PC-3 (cell line): ENCODE measurements at regions not wholly inside any gene's neighbourhood (a gene's known extent, or its start where the extent isn't known, plus 50 kb on each side); places are given as distances from the start of the nearest gene placed in this dataset.
A peak's percentile ranks its signal among the peaks of the same experiment; 100 is the strongest.

Experiments
- ATAC-seq: fragments of 200-7000 bp; cut with Tn5 transposase; 2 replicates; pipeline ENCODE4 v1.9.1; 2020; ENCODE audit warnings: mild to moderate bottlenecking, moderate library complexity
- BruUV-seq: library from RNA; stranded (reverse); fragments of 400-500 nt; replicated peaks from 2 replicates; lab custom pipeline; 2021; lab: Mats Ljungman, UMichigan
- CTCF ChIA-PET: fragments of 300-600 bp; sonication (Branson Sonifier 250); formaldehyde crosslinking; loops from one replicate; lab custom pipeline; 2022; ENCODE audit warnings: antibody characterized with exemption; lab: Charles Lee
- POLR2A ChIA-PET: fragments of 300-600 bp; sonication (Branson Sonifier 250); formaldehyde crosslinking; loops from one replicate; lab custom pipeline; 2022; ENCODE audit warnings: antibody characterized with exemption; ENCODE audit not compliant: unreplicated experiment; lab: Charles Lee
- DNase-seq: peaks from one replicate; pipeline ENCODE4 v3.0.0-alpha.2; 2015
- H2AFZ ChIP-seq: fragments of 300-600 bp; sonication (generic); 2 replicates; pipeline ENCODE4 v1.6.0; 2016; ENCODE audit warnings: antibody characterized with exemption, low read length
- H3F3A ChIP-seq: fragments of 300-600 bp; sonication (generic); one replicate; pipeline ENCODE4 v1.6.0; 2017; ENCODE audit warnings: antibody characterized with exemption, low read length, control low read depth, mild to moderate bottlenecking; ENCODE audit not compliant: unreplicated experiment
- H3K27ac ChIP-seq: fragments of 300-600 bp; sonication (generic); 2 replicates; pipeline ENCODE4 v1.5.1; 2016; ENCODE audit warnings: mild to moderate bottlenecking, low read length
- H3K27me3 ChIP-seq: fragments of 300-600 bp; sonication (generic); 2 replicates; pipeline ENCODE4 v1.6.1; 2016; ENCODE audit warnings: low read length, mixed read lengths
- H3K36me3 ChIP-seq: fragments of 300-600 bp; sonication (generic); 2 replicates; pipeline ENCODE4 v1.6.1; 2016; ENCODE audit warnings: low read depth, mixed run types, low read length, mixed read lengths
- H3K4me1 ChIP-seq: fragments of 300-600 bp; sonication (generic); 2 replicates; pipeline ENCODE4 v1.5.1; 2016; ENCODE audit warnings: low read length; ENCODE audit not compliant: insufficient read depth
- H3K4me2 ChIP-seq: fragments of 300-600 bp; sonication (generic); 2 replicates; pipeline ENCODE4 v1.6.0; 2016; ENCODE audit warnings: low read length
- H3K4me3 ChIP-seq: fragments of 300-600 bp; sonication (generic); 2 replicates; pipeline ENCODE4 v1.5.1; 2016; ENCODE audit warnings: mild to moderate bottlenecking, low read length, mixed read lengths
- H3K79me2 ChIP-seq: fragments of 300-600 bp; sonication (generic); 2 replicates; pipeline ENCODE4 v1.6.1; 2017; ENCODE audit warnings: low read length, mixed read lengths
- H3K9ac ChIP-seq: fragments of 300-600 bp; sonication (generic); 2 replicates; pipeline ENCODE4 v1.6.0; 2016; ENCODE audit warnings: mild to moderate bottlenecking, low read length
- H3K9me2 ChIP-seq: fragments of 300-600 bp; sonication (generic); replicated peaks from 2 replicates; pipeline ENCODE4 v1.6.1; 2016; ENCODE audit warnings: mixed run types, low read length, mixed read lengths
- H3K9me3 ChIP-seq: fragments of 300-600 bp; sonication (generic); 2 replicates; pipeline ENCODE4 v1.6.1; 2016; ENCODE audit warnings: low read length, mixed read lengths
- H4K20me1 ChIP-seq: fragments of 300-600 bp; sonication (generic); 2 replicates; pipeline ENCODE4 v1.6.1; 2016; ENCODE audit warnings: low read length, mixed read lengths
- EZH2 ChIP-seq: fragments of 300-600 bp; sonication (generic); IDR thresholded peaks from one replicate; pipeline ENCODE4 v1.6.1; 2017; ENCODE audit warnings: antibody characterized with exemption, mild to moderate bottlenecking, low read length; ENCODE audit not compliant: unreplicated experiment
- EZH2phosphoT487 ChIP-seq: fragments of 300-600 bp; sonication (generic); IDR thresholded peaks from 2 replicates; pipeline ENCODE4 v1.6.1; 2018; ENCODE audit warnings: mild to moderate bottlenecking, antibody characterized with exemption, low read length, borderline replicate concordance
- intact Hi-C: fragments of 100-400 bp; cut with micrococcal nuclease; formaldehyde crosslinking; loops from 2 replicates; pipeline ENCODE4 v1.9.0; 2023
- TF ChIP-seq, protein P1 (sequence below): fragments of 300-600 bp; sonication (generic); conservative IDR thresholded peaks from 2 replicates; pipeline ENCODE4 v1.5.1; 2017; ENCODE audit warnings: antibody characterized with exemption, low read depth, mild to moderate bottlenecking, low read length

DNA sequence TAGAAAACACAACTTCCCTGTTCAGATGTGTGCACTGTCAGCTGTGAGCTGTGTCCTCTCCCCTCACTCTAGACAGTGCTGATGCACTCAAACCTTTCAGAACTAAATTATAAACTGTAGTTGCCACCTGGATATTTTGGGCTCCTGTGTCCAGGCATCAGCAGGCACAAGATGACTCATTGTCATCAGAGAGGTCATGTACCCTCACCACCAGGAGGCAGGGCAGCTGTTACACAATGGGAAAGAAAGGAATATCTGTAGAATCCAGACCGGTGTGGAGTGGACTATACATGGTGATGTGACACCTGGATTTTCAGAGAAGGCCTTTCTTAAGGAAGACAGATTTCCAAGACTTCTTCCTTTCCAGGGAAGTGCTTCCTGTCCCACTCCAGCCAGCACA is 854.4 kb upstream of the AGA start:
- no peaks in the 10 kb centered on the region for H3K27me3 ChIP-seq
- no peaks in the 10 kb centered on the region for H3K9me2 ChIP-seq
- H3K4me2 ChIP-seq: no peak overlapping the region
- intact Hi-C loops: no loop called here
- no peaks in the 10 kb centered on the region for H3F3A ChIP-seq
- no peak overlapping the region for H3K27ac ChIP-seq
- H3K9ac ChIP-seq: no peak overlapping the region
- H3K9me3 ChIP-seq: no peaks in the 10 kb centered on the region
- DNase-seq (peak; percentile 2), ATAC-seq (no peak)
- no peaks in the 10 kb centered on the region for H4K20me1 ChIP-seq
- TF ChIP-seq, protein P1, sequence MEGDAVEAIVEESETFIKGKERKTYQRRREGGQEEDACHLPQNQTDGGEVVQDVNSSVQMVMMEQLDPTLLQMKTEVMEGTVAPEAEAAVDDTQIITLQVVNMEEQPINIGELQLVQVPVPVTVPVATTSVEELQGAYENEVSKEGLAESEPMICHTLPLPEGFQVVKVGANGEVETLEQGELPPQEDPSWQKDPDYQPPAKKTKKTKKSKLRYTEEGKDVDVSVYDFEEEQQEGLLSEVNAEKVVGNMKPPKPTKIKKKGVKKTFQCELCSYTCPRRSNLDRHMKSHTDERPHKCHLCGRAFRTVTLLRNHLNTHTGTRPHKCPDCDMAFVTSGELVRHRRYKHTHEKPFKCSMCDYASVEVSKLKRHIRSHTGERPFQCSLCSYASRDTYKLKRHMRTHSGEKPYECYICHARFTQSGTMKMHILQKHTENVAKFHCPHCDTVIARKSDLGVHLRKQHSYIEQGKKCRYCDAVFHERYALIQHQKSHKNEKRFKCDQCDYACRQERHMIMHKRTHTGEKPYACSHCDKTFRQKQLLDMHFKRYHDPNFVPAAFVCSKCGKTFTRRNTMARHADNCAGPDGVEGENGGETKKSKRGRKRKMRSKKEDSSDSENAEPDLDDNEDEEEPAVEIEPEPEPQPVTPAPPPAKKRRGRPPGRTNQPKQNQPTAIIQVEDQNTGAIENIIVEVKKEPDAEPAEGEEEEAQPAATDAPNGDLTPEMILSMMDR: peak; percentile 28; the same call in 1 of the 2 replicates
- no peak for TF ChIP-seq EZH2phosphoT487
- no peak for TF ChIP-seq EZH2
- no peaks in the 10 kb centered on the region for H3K4me1 ChIP-seq
- no TSS peak for BruUV-seq
- ChIA-PET POLR2A (no interaction called here), CTCF (no interaction called here)
- H2AFZ ChIP-seq: no peak overlapping the region
- H3K36me3 ChIP-seq: no peaks in the 10 kb centered on the region
- no peaks in the 10 kb centered on the region for H3K79me2 ChIP-seq
- no peak overlapping the region for H3K4me3 ChIP-seq

DNA sequence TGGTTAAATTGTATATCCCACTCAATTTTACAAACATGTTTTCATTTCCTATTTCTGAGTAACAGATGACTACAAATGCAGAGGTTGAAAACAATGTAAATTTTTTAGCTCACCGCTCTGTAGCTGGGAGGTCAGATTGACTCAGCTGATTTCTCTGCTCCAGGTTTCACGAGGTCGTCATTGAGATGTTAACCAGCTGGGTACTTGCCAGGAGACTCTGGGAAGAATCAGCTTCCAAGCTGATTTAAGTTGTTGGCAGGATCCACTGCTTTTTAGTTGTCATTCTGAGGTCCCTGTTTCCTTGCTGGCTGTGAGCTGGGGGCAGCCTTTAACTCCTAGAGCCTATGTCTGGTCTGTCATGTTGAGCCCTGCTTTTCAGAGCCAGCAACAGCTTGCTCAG is 864.3 kb upstream of the AGA start:
- Histone ChIP-seq H3K27me3 (no peaks in the 10 kb centered on the region), H3K4me1 (no peaks in the 10 kb centered on the region), H3K36me3 (no peaks in the 10 kb centered on the region), H3K9me3 (no peaks in the 10 kb centered on the region), H3K27ac (no peak overlapping the region), H3K9ac (no peak overlapping the region), H4K20me1 (no peaks in the 10 kb centered on the region), H3K4me2 (no peak overlapping the region), H3K9me2 (no peaks in the 10 kb centered on the region), H3F3A (no peaks in the 10 kb centered on the region), H3K79me2 (no peaks in the 10 kb centered on the region), H2AFZ (no peak overlapping the region), H3K4me3 (no peak overlapping the region)
- CTCF ChIA-PET: no interaction called here
- DNase-seq: peak; percentile 33
- POLR2A ChIA-PET: no interaction called here
- intact Hi-C loops: no loop called here
- ATAC-seq: 0 out of 2 replicates have a peak, but pooled peaks have one; percentile 35
- BruUV-seq: no TSS peak
- TF ChIP-seq, protein P1: no peak
- TF ChIP-seq EZH2: no peak
- TF ChIP-seq EZH2phosphoT487: no peak

DNA sequence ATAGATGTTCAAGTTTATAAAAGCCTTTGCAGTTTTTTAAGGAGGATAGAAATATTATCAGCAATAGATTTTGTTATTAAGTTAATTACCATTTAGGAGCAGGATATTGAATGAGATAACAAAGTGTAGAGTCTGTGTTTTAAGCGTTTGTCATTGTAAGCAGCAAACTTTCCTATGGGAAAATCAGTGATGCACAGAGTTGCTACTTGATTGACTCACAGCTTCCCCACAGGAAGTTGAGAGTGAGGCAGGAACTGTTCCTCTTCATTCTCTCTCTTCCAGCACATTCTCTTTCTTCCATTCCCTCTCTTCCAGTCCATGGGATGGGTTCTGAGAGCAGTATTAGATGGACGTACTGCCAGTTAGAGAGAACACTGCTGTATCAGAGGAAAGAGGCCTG is 867.7 kb upstream of the AGA start:
- ATAC-seq (no peak), DNase-seq (no peak)
- no peak overlapping the region for H2AFZ ChIP-seq
- H3K27ac ChIP-seq: no peak overlapping the region
- H3K9ac ChIP-seq: no peak overlapping the region
- intact Hi-C loops: no loop called here
- H3K79me2 ChIP-seq: no peaks in the 10 kb centered on the region
- no peaks in the 10 kb centered on the region for H3K36me3 ChIP-seq
- no peaks in the 10 kb centered on the region for H4K20me1 ChIP-seq
- TF ChIP-seq EZH2: no peak
- TF ChIP-seq, protein P1: no peak
- TF ChIP-seq EZH2phosphoT487: no peak
- H3K27me3 ChIP-seq: no peaks in the 10 kb centered on the region
- no peaks in the 10 kb centered on the region for H3K4me1 ChIP-seq
- no peaks in the 10 kb centered on the region for H3F3A ChIP-seq
- H3K4me2 ChIP-seq: no peak overlapping the region
- H3K9me2 ChIP-seq: no peaks in the 10 kb centered on the region
- CTCF ChIA-PET: no interaction called here
- no peak overlapping the region for H3K4me3 ChIP-seq
- no TSS peak for BruUV-seq
- POLR2A ChIA-PET: no interaction called here
- no peaks in the 10 kb centered on the region for H3K9me3 ChIP-seq
